ENCODE measurements at regions not wholly inside any gene's neighbourhood (a gene's known extent, or its start where the extent isn't known, plus 50 kb on each side); places are given as distances from the start of the nearest gene placed in this dataset.

GRCh38 chr4:185924458-185925044 lies 112.6 kb upstream of the SORBS2 start:
- DNase-seq (ENCODE audit: low spot score): no peak

GRCh38 chr4:185925910-185926360 lies 113.9 kb upstream of the SORBS2 start:
- no peak for DNase-seq (ENCODE audit: low spot score)

- DNase-seq (ENCODE audit: low spot score): no peak
These were observed 119.4 kb upstream of the SORBS2 start for GRCh38 chr4:185931375-185931774.

- DNase-seq (ENCODE audit: low spot score): no peak
These were observed 120.0 kb upstream of the SORBS2 start for GRCh38 chr4:185931986-185932385.

GRCh38 chr4:185932491-185932890 lies 120.5 kb upstream of the SORBS2 start:
- DNase-seq (ENCODE audit: low spot score): no peak

- DNase-seq (ENCODE audit: low spot score): no peak
These were observed 121.1 kb upstream of the SORBS2 start for GRCh38 chr4:185933078-185933581.

GRCh38 chr4:185936650-185937376 lies 124.8 kb upstream of the SORBS2 start:
- no peak for DNase-seq (ENCODE audit: low spot score)

GRCh38 chr4:185938654-185939053 lies 126.7 kb upstream of the SORBS2 start:
- no peak for DNase-seq (ENCODE audit: low spot score)

- no peak for DNase-seq (ENCODE audit: low spot score)
These were observed 127.5 kb upstream of the TLR3 start for GRCh38 chr4:185941461-185941860.

GRCh38 chr4:185945252-185945651 lies 123.7 kb upstream of the TLR3 start:
- DNase-seq (ENCODE audit: low spot score): no peak

GRCh38 chr4:185945906-185946305 lies 123.0 kb upstream of the TLR3 start:
- DNase-seq (ENCODE audit: low spot score): no peak

- DNase-seq (ENCODE audit: low spot score): no peak
These were observed 118.1 kb upstream of the TLR3 start for GRCh38 chr4:185950891-185951290.

- DNase-seq (ENCODE audit: low spot score): no peak
These were observed 113.7 kb upstream of the TLR3 start for GRCh38 chr4:185955151-185955770.

- DNase-seq (ENCODE audit: low spot score): no peak
These were observed 113.0 kb upstream of the TLR3 start for GRCh38 chr4:185955826-185956543.

- no peak for DNase-seq (ENCODE audit: low spot score)
These were observed 112.4 kb upstream of the TLR3 start for GRCh38 chr4:185956544-185956940.

- DNase-seq (ENCODE audit: low spot score): no peak
These were observed 110.7 kb upstream of the TLR3 start for GRCh38 chr4:185958094-185958747.

- DNase-seq (ENCODE audit: low spot score): no peak
These were observed 103.3 kb upstream of the TLR3 start for GRCh38 chr4:185965426-185966384.

- DNase-seq (ENCODE audit: low spot score): no peak
These were observed 102.4 kb upstream of the TLR3 start for GRCh38 chr4:185966549-185966948.

GRCh38 chr4:185966997-185967775 lies 101.8 kb upstream of the TLR3 start:
- no peak for DNase-seq (ENCODE audit: low spot score)

- DNase-seq (ENCODE audit: low spot score): no peak
These were observed 99.3 kb upstream of the TLR3 start for GRCh38 chr4:185969657-185970056.

All from ureter (tissue), 1 donor.